ENCODE measurements at regions not wholly inside any gene's neighbourhood (a gene's known extent, or its start where the extent isn't known, plus 50 kb on each side); places are given as distances from the start of the nearest gene placed in this dataset.

GRCh38 chr15:62798536-62798935 lies 244.0 kb upstream of the TPM1 start:
- TF ChIP-seq CTCF (conservative IDR thresholded peaks at IDR 0.05; ENCODE audit: low read depth, low read length) = no peak
- TF ChIP-seq EZH2 (IDR thresholded peaks at IDR 0.05; ENCODE audit: borderline replicate concordance, low read depth, low read length, poor library complexity, severe bottlenecking) = no peak

Data from A673 (cell line).